GM12878 (cell line): ENCODE measurements at regions not wholly inside any gene's neighbourhood (a gene's known extent, or its start where the extent isn't known, plus 50 kb on each side); places are given as distances from the start of the nearest gene placed in this dataset.

Experiments used
- ATAC-seq: fragments of 200-7000 bp; cut with Tn5 transposase; 3 replicates; pipeline ENCODE4 v1.9.1; 2020; ENCODE audit warnings: mild to moderate bottlenecking, moderate library complexity
- BruUV-seq: library from RNA; stranded (reverse); fragments of 400-500 nt; replicated peaks from 2 replicates; lab custom pipeline; 2021; lab: Mats Ljungman, UMichigan
- CTCF ChIA-PET: fragments of 300-600 bp; sonication (Branson Sonifier 250); formaldehyde crosslinking; extraction: SDS; loops from one replicate; lab custom pipeline; 2021; ENCODE audit warnings: inconsistent platforms; lab: Yijun Ruan, JAX
- POLR2A ChIA-PET: fragments of 350-600 bp; formaldehyde crosslinking; extraction: SDS; loops from one replicate; lab custom pipeline; 2021; ENCODE audit warnings: inconsistent platforms; lab: Charles Lee
- RAD21 ChIA-PET: fragments of 300-600 bp; sonication (Branson Sonifier 250); formaldehyde crosslinking; loops from one replicate; lab custom pipeline; 2023; ENCODE audit warnings: antibody characterized with exemption; ENCODE audit not compliant: unreplicated experiment; lab: Charles Lee
- SMC1A ChIA-PET: fragments of 300-600 bp; sonication (Branson Sonifier 250); formaldehyde crosslinking; loops from one replicate; lab custom pipeline; 2023; ENCODE audit not compliant: unreplicated experiment, uncharacterized antibody; lab: Charles Lee
- DNase-seq: peaks from one replicate; pipeline ENCODE4 v3.0.0-alpha.2; 2011; ENCODE audit warnings: low read depth, low spot score
- FAIRE-seq: peaks from 3 replicates; lab custom pipeline; 2011; peaks lifted over from hg19 to GRCh38; lab: Jason Lieb, UNC
- H2AFZ ChIP-seq: 2 replicates; pipeline ENCODE4 v1.6.0; 2011; ENCODE audit warnings: low read depth, low read length, control low read depth; ENCODE audit not compliant: control insufficient read depth
- H3K27ac ChIP-seq: 2 replicates; pipeline ENCODE4 v1.5.1; 2011; ENCODE audit warnings: control low read depth; ENCODE audit not compliant: control insufficient read depth, insufficient read depth
- H3K27me3 ChIP-seq, 2 experiments: replicated peaks in 1 of 2; 2 replicates each; pipeline versions ENCODE4 v1.6.0 to v1.6.1; 2011; ENCODE audit warnings: low read length in 1 of 2; ENCODE audit not compliant: control insufficient read depth in 2 of 2, insufficient read depth in 2 of 2
- H3K36me3 ChIP-seq, 2 experiments: 2 replicates each; pipeline ENCODE4 v1.5.1; 2011; ENCODE audit warnings: low read length in 1 of 2; ENCODE audit not compliant: control insufficient read depth in 2 of 2, insufficient read depth in 2 of 2
- H3K4me1 ChIP-seq: 2 replicates; pipeline ENCODE4 v1.6.1; 2011; ENCODE audit warnings: mild to moderate bottlenecking, low read length, moderate library complexity, mixed read lengths; ENCODE audit not compliant: control insufficient read depth, insufficient read depth
- H3K4me2 ChIP-seq: 2 replicates; pipeline ENCODE4 v1.6.0; 2011; ENCODE audit warnings: control low read depth; ENCODE audit not compliant: control insufficient read depth, insufficient read depth
- H3K4me3 ChIP-seq: fragments of 200-600 bp; sonication (generic); 2 replicates; pipeline ENCODE4 v1.5.1; 2016
- H3K79me2 ChIP-seq: 2 replicates; pipeline ENCODE4 v1.6.0; 2011; ENCODE audit warnings: low read length; ENCODE audit not compliant: control insufficient read depth, insufficient read depth
- H3K9ac ChIP-seq: 2 replicates; pipeline ENCODE4 v1.8.0; 2011; ENCODE audit warnings: low read length, control low read depth, mixed read lengths; ENCODE audit not compliant: control insufficient read depth, insufficient read depth
- H3K9me3 ChIP-seq: replicated peaks from 3 replicates; pipeline ENCODE4 v1.5.1; 2011; ENCODE audit warnings: mild to moderate bottlenecking, low read length; ENCODE audit not compliant: control insufficient read depth, insufficient read depth
- H4K20me1 ChIP-seq: 2 replicates; pipeline ENCODE4 v1.6.0; 2011; ENCODE audit not compliant: control insufficient read depth, insufficient read depth
- CHD4 ChIP-seq: fragments of 200-600 bp; sonication (generic); IDR thresholded peaks from 2 replicates; pipeline ENCODE4 v1.6.1; 2016; ENCODE audit warnings: mild to moderate bottlenecking
- EGR1 ChIP-seq, 2 experiments: IDR thresholded peaks; 1 replicate in 1 of 2; 2 replicates in 1 of 2; pipeline ENCODE4 v1.6.1; 2011 to 2012; ENCODE audit warnings: low read depth in 2 of 2, low read length in 2 of 2, borderline replicate concordance in 1 of 2, mild to moderate bottlenecking in 1 of 2, moderate library complexity in 1 of 2
- GABPA ChIP-seq: IDR thresholded peaks from 2 replicates; pipeline ENCODE4 v1.6.1; 2014; ENCODE audit warnings: antibody characterized with exemption, low read depth, mild to moderate bottlenecking, inconsistent platforms
- GATAD2B ChIP-seq: fragments of 450-650 bp; conservative IDR thresholded peaks from 2 replicates; pipeline ENCODE4 v1.6.1; 2017; ENCODE audit warnings: low read depth, mild to moderate bottlenecking, moderate library complexity
- LARP7 ChIP-seq: fragments of 450-650 bp; IDR thresholded peaks from 2 replicates; pipeline ENCODE4 v1.6.1; 2017; ENCODE audit warnings: mild to moderate bottlenecking
- MEF2B ChIP-seq: fragments of 450-650 bp; IDR thresholded peaks from 2 replicates; pipeline ENCODE4 v1.6.1; 2018; ENCODE audit warnings: mild to moderate bottlenecking, moderate library complexity; ENCODE audit not compliant: partially characterized antibody, poor library complexity, severe bottlenecking
- MTA2 ChIP-seq: fragments of 450-650 bp; IDR thresholded peaks from 2 replicates; pipeline ENCODE4 v1.6.1; 2016; ENCODE audit warnings: low read depth, mild to moderate bottlenecking, moderate library complexity
- PBX3 ChIP-seq: IDR thresholded peaks from 2 replicates; pipeline ENCODE4 v1.6.1; 2011; ENCODE audit warnings: mild to moderate bottlenecking, low read depth, low read length, moderate library complexity; ENCODE audit not compliant: insufficient replicate concordance
- SMAD1 ChIP-seq: fragments of 450-650 bp; IDR thresholded peaks from 2 replicates; pipeline ENCODE4 v1.6.1; 2018; ENCODE audit warnings: mild to moderate bottlenecking, low read depth; ENCODE audit not compliant: partially characterized antibody
- ZNF217 ChIP-seq: fragments of 450-650 bp; IDR thresholded peaks from 2 replicates; pipeline ENCODE4 v1.6.1; 2017; ENCODE audit warnings: antibody characterized with exemption, mild to moderate bottlenecking
- ZNF24 ChIP-seq: fragments of 450-650 bp; IDR thresholded peaks from 2 replicates; pipeline ENCODE4 v1.6.1; 2017; ENCODE audit warnings: antibody characterized with exemption, mild to moderate bottlenecking
- ZZZ3 ChIP-seq: IDR thresholded peaks from 2 replicates; pipeline ENCODE4 v1.6.1; 2011; ENCODE audit warnings: low read depth; ENCODE audit not compliant: control insufficient read depth, insufficient read length
- WGBS: methylation state at CpG from one replicate; pipeline ENCODE4 v1.1.6; 2016; ENCODE audit warnings: low lambda C conversion rate; ENCODE audit not compliant: insufficient replicate concordance, insufficient coverage; ENCODE audit errors: missing lambda C conversion rate; 5-methylcytosine and 5-hydroxymethylcytosine counted together
- in situ Hi-C: fragments of 300-500 bp; cut with MboI; formaldehyde crosslinking; loops from 9 replicates; pipeline ENCODE4 v1.14.3; 2018; ENCODE audit warnings: mixed read lengths
- intact Hi-C: fragments of 100-400 bp; cut with micrococcal nuclease; formaldehyde crosslinking; loops from one replicate; pipeline ENCODE4 v1.14.2; 2022; ENCODE audit not compliant: unreplicated experiment
- TF ChIP-seq, protein P1 (sequence below): fragments of 450-650 bp; formaldehyde crosslinking; IDR thresholded peaks from 2 replicates; pipeline ENCODE4 v1.4.0; 2020; ENCODE audit warnings: mild to moderate bottlenecking, moderate library complexity

DNA sequence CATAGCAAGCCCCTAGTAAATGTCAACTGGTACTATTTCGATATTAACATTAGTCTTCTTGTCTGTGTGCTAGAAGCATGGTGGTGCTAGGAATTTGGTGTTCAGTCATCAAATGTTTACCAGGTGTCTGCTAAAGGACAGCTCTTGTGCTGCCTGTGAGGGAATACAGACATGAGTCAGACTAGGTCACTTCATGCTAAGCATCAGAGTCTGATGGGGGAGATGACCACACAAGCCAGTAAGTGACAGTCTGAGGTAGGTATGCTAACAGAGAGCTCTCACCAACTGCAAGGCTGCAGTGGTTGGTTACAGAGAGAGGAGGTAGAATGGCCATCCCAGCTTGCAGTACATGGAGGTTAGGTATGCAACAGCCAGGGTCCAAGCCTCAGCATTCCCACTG is 320.9 kb downstream of the CDK5RAP2 start:
- Histone ChIP-seq H3K4me2 (no peak overlapping the region), H3K79me2 (no peaks in the 10 kb centered on the region), H3K4me1 (no peaks in the 10 kb centered on the region), H2AFZ (no peak overlapping the region), H3K27me3 (no peaks in the 10 kb centered on the region; a peak in 2 of 4 replicates), H4K20me1 (no peaks in the 10 kb centered on the region), H3K4me3 (no peak overlapping the region), H3K27ac (no peak overlapping the region)
- ChIA-PET POLR2A (no interaction called here), CTCF (no interaction called here), SMC1A (no interaction called here), RAD21 (no interaction called here)
- intact Hi-C loops, result no loop called here
- no peak for FAIRE-seq
- no peak for DNase-seq
- 0% methylated on average over 1 of the region's 1 CpG for WGBS
- no TSS peak for BruUV-seq
- in situ Hi-C loops, result no loop called here
- no peak for TF ChIP-seq ZZZ3
- TF ChIP-seq GATAD2B, result no peak
- no peak for TF ChIP-seq EGR1 (IDR thresholded peaks at IDR 0.05; ENCODE audit: borderline replicate concordance in 1 of 2, low read depth in 2 of 2, low read length in 2 of 2)
- no peak for TF ChIP-seq SMAD1
- no peak for TF ChIP-seq ZNF217
- no peak for TF ChIP-seq ZNF24
- no peak for TF ChIP-seq GABPA
- TF ChIP-seq MEF2B, result no peak
- TF ChIP-seq LARP7, result no peak
- no peak for TF ChIP-seq MTA2
- TF ChIP-seq, protein P1, sequence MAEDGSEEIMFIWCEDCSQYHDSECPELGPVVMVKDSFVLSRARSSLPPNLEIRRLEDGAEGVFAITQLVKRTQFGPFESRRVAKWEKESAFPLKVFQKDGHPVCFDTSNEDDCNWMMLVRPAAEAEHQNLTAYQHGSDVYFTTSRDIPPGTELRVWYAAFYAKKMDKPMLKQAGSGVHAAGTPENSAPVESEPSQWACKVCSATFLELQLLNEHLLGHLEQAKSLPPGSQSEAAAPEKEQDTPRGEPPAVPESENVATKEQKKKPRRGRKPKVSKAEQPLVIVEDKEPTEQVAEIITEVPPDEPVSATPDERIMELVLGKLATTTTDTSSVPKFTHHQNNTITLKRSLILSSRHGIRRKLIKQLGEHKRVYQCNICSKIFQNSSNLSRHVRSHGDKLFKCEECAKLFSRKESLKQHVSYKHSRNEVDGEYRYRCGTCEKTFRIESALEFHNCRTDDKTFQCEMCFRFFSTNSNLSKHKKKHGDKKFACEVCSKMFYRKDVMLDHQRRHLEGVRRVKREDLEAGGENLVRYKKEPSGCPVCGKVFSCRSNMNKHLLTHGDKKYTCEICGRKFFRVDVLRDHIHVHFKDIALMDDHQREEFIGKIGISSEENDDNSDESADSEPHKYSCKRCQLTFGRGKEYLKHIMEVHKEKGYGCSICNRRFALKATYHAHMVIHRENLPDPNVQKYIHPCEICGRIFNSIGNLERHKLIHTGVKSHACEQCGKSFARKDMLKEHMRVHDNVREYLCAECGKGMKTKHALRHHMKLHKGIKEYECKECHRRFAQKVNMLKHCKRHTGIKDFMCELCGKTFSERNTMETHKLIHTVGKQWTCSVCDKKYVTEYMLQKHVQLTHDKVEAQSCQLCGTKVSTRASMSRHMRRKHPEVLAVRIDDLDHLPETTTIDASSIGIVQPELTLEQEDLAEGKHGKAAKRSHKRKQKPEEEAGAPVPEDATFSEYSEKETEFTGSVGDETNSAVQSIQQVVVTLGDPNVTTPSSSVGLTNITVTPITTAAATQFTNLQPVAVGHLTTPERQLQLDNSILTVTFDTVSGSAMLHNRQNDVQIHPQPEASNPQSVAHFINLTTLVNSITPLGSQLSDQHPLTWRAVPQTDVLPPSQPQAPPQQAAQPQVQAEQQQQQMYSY (CRISPR knock-in tag), result no peak
- TF ChIP-seq CHD4, result no peak
- no peak for TF ChIP-seq PBX3
- TF ChIP-seq, all 136 proteins: peak for 0
- H3K9ac ChIP-seq, result no peak overlapping the region
- no peaks in the 10 kb centered on the region for H3K9me3 ChIP-seq
- no peak for ATAC-seq
- no peaks in the 10 kb centered on the region for H3K36me3 ChIP-seq
